Thyroid gland (tissue), 4 donors: ENCODE measurements at regions not wholly inside any gene's neighbourhood (a gene's known extent, or its start where the extent isn't known, plus 50 kb on each side); places are given as distances from the start of the nearest gene placed in this dataset.

ENCODE experiments used
- CTCF ChIP-seq, 6 experiments: fragments of 200-600 bp in 3 of 6; fragments of 450-650 bp in 3 of 6; sonication (generic) in 3 of 6; IDR thresholded peaks; one replicate each; pipeline ENCODE4 v1.5.1; 2016 to 2019; ENCODE audit warnings: antibody characterized with exemption in 6 of 6, mild to moderate bottlenecking in 2 of 6, inconsistent platforms in 1 of 6, moderate library complexity in 1 of 6
- POLR2A ChIP-seq, 2 donors: fragments of 450-650 bp; IDR thresholded peaks; one replicate each; pipeline ENCODE4 v1.6.1; 2017; ENCODE audit warnings: antibody characterized with exemption in 2 of 2, mild to moderate bottlenecking in 2 of 2, moderate library complexity in 1 of 2

GRCh38 chr20:39700528-39700927 is 738.4 kb downstream of the DHX35 start:
- no peak for TF ChIP-seq POLR2A (IDR thresholded peaks at IDR 0.05)
- TF ChIP-seq CTCF (IDR thresholded peaks at IDR 0.05), result no peak
